ENCODE measurements at regions not wholly inside any gene's neighbourhood (a gene's known extent, or its start where the extent isn't known, plus 50 kb on each side); places are given as distances from the start of the nearest gene placed in this dataset.
"Not testable (repeated sequence)": the region's sequence is repeated elsewhere in the genome, so short reads cannot be mapped to it uniquely, and the experiment has no call there.

DNA sequence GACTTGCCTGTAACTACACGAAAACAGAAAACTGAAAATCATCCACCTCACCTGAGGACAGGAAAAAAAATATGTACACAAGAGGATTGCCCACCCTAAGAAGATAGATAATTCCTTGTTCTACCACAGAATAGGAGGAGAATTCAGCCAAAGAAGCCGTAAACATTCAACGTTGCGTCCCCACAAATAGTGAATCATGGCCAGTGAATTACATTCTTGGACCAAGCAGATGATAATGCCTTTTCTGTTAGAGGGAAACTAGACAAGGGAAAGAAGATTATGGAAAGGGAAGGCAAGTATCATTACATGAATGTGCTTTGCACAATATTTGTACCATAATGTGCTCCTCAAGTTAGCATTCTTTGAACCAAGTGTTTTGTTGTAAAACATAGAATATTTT is 95.5 kb upstream of the C1QTNF7 start:
- in situ Hi-C loops (cut with MboI; ENCODE audit: low sequenced_read_pairs): no loop called here

DNA sequence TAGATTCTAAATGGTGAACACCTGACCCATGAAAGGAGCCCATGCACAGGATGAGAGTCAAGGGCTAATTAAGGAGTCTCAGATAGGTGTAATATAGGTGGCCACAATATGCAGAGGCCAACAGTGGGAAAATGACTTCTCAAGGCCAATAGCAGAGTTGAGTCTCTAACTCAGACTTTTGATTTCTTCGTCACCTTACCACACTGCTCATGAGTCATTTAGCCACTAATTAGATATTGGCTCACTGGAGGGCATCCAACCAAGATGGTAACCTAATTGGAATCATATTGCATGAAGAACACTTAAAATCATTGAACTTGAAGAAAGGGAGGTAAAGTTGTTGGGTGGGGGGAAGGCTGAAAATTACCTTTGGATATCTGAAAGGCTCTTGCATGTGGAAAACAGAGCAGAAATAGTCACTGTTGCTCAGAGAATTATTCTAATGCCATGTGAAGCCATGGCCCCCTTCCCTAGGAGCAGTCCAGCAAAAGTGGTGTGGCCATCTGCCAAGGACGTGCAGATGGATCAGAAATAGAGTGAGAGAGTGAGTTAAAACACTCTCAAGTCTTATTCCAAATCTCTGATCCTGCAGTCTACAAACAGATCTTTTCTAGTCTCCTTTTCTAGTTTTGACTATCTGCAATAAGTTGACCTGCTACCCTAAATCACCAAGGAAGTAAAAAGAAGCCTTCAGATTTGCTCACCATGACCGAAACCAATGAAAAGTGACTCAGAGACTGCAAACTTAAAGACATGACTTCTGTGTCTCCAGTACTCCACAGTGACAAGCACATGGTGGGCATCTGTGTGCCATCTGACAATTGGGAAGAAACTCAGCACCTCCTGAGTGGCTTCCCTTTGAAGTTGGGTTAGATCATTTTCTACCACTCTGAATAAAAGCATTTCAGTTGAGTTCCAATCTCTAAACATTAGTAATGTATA is 93.9 kb upstream of the C1QTNF7 start:
- in situ Hi-C loops (cut with MboI; ENCODE audit: low sequenced_read_pairs): no loop called here

DNA sequence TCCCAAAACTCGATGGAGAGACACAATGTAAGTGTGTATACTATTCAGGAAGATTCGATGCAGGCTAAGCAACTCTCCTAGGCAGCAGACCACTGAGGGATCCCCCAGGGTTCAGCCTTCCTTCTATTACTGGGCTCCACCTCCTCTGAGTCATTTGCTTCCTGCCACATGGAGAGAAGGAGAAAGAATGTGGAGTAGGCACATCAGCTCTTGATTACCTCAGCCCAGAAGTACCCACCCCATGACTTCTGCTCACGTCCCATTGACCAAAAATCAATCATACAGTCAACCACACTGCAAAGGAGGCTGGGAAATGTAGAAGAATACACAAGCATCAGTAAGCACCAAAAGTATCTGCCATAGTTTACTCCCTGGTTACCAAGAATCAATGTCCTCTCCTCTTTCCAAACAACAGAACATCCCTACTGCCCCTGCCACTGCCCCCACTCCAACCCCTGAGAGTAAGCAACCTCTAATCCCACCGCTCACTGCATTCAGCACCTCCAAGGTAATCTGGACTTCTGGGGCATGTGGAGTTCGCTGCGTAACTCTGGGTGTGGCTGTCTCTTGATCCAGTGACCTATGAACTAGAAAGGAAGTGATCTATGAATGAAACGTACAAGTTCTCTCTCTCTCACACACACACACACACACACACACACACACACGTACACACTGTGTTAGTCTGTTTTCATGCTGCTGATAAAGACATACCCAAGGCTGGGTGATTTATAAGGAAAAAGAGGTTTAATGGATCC is 91.2 kb upstream of the C1QTNF7 start:
- in situ Hi-C loops (cut with MboI; ENCODE audit: low sequenced_read_pairs): no loop called here

DNA sequence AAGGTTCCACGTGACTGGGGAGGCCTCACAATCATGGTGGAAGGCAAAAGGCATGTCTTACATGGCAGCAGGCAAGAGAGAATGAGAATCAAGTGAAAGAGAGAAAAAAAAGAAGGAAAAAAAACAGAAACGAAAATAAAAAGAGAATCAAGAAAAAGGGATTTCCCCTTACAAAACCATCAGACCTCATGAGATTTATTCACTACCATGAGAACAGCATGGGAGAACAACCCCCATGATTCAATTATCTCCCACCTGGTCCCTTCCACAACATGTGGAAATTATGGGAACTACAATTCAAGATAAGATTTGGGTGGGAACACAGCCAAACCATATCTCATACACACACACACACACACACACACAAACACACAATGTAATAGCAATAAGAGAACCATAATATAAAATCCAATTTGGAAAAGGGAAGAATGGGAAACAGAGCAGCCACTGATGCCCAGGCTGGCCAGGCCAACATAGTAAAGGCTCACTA is 90.6 kb upstream of the C1QTNF7 start:
- in situ Hi-C loops (cut with MboI; ENCODE audit: low sequenced_read_pairs): not testable (repeated sequence)

DNA sequence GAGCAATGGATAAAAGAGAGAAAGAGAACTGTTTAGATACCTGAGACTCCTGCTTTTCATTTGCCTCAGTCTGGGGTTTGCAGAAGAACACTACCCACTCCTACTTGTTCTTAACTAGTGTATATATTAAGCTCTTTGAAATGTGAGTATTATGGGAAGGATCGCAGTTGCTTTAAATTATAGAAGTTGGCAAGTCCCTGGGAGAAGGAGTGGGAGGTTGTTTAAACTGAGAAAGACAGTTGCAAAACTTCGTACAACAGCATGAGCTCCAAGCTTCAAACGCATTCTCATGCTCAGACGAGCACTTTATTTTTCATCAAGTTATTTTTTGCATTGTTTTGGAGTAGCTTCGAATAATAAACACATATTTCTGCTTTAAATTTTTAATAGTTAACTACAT is 88.1 kb upstream of the C1QTNF7 start:
- in situ Hi-C loops (cut with MboI; ENCODE audit: low sequenced_read_pairs): no loop called here

DNA sequence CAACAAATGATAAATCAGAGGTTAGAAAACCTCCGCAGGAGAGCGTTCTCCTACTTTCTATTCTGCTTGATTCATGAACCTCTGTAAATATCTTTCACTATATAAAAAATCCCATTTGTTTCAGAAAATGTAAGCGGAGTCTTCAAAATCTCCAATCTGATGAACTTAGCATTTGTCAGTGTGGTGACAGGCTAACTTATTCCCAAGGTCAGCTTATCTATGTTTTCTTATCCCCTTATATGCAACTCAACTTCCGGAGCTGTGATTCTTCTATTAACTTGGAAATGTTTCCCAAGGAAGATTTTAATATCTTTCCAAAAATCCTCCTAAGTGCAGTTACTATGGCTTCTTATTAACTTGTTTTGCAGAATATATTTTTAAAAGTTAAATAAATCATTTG is 87.5 kb upstream of the C1QTNF7 start:
- in situ Hi-C loops (cut with MboI; ENCODE audit: low sequenced_read_pairs): no loop called here

DNA sequence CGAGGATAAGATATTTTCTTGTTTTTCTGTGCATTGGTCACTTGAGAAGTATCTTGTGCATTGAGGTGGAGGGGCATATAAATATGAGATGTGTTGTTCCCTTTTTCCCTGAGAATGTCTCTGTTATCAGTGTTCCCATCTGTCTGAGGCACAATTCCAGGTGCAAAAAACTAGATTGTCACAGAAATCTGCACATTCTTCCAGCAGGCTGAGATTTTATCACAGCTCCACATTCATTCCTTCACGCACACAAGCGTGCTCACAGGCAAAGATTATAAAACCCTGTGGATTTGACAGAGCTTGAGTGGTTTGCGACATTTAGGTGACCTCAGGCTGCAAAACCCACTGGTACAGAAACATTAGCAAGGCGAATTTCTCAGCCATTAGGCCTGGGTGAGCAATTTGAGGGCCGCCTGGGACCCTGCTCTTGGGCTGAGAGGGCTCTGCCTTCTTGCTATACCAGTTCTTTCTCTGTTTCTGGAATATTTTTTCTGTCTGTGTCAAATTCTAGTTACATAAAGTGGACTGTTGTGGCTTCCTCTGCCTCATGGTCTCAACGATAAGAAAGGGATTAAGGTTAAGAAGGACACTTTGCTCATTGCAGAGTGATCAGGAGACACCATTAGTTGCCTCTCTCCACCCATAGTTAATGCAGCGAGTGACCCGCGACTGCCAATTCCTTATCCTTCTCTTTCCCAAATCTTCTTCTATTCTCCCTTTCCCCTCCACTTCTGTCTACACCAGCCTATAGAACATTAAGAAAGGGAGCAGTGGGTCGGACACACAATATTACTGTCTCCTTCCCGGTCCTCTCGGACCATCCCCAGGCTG is 86.7 kb upstream of the C1QTNF7 start:
- in situ Hi-C loops (cut with MboI; ENCODE audit: low sequenced_read_pairs): no loop called here

DNA sequence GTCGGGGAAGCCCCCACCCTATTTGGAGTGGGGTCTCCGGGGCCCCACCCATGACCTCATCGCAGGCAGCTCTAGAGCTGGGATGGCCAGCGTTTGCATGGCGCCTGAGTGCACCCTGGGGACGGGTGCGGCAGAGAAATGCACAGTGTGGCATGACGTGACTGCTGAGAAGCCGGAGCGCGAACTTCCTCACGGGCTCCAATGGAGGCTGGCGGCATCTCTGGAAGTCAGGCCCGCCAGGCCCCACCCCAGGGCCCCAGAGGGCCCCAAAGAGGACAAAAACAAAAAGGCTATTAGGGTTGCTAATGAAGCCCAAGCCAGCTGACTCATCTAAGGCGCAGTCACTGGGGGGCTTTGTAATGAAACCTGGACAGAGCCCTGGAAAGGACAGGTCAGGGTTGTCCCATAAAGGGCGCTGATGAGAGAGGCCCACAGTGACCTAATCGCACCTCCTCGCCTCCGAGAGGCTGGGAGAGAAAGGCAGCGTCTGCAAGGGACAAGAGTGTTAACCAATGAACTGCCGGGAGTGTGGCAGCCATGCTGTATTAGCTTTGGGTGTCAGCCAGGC is 86.0 kb upstream of the C1QTNF7 start:
- in situ Hi-C loops (cut with MboI; ENCODE audit: low sequenced_read_pairs): no loop called here

DNA sequence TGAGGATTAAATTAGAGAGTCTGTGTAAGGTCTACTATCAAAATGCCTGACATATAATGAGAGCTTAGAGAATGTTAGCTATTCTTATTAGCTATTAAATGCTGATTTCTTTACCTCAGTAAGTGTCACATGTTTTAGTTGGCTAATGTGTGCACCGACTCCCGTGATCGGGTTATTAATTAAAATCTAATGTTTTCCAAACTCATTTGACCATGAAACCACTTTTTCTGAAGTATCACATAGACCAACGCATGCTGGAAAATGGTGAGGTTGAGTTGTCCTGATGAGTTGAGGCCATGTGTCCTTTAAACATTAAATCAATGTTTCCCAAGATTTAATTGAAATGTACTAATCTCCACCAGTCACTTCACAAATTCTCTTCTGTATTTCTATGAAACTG is 84.8 kb upstream of the C1QTNF7 start:
- in situ Hi-C loops (cut with MboI; ENCODE audit: low sequenced_read_pairs): no loop called here

DNA sequence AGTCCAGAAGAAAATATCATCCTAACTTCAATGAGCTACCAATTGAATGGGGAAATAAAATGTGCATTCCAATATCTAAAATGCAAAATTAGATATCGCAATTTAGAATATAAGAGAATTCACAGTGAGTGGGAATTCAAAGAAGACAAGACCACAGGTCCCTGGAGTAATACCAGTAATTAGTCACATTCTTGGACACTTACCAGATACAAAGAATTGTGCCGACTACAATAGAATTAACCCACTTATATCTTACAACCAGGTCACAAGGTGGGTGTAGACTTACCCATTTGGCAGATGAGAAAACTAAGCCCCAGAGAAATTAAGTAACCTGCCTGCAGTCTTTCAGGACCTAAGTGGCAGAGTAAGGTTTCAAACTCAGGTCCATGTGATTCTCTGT is 84.3 kb upstream of the C1QTNF7 start:
- in situ Hi-C loops (cut with MboI; ENCODE audit: low sequenced_read_pairs): no loop called here

DNA sequence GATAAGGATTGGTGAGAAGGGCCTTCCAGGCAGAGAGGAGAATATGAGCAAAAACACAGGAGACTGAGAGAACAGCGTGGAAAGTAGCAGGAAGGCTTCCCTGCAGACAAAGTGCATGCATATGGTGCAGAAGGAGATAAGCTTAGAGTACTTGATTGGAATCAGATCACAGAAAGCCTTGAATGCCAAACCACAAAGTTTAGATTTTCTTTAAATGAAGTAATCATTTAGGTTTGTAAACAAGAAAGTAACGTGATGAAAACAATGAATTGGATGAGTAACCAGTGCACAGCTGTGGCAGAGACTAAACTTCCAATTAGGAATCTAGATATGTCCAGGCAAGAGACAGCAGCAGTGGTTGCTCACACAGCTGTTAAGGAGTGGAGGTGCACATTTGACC is 83.8 kb upstream of the C1QTNF7 start:
- in situ Hi-C loops (cut with MboI; ENCODE audit: low sequenced_read_pairs): no loop called here

DNA sequence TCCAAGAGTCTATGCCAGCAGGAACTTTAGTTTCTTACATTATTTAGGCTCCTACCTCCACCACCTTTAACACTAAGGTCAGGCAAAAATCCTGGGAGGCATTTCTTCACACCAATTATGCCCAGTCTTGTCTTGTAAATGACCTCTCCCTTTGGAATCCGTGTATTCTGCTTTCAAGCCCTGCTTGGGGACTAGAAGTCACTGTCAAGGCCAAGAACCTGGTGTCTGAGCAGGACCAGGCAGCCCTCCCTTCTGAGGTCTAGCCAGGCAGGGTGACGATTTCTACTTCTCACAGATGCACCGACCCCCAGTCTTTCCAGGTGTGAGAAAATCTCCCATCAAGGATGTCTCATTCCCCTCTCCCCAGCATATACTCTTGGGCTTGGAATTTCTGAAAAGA is 82.7 kb upstream of the C1QTNF7 start:
- in situ Hi-C loops (cut with MboI; ENCODE audit: low sequenced_read_pairs): no loop called here

DNA sequence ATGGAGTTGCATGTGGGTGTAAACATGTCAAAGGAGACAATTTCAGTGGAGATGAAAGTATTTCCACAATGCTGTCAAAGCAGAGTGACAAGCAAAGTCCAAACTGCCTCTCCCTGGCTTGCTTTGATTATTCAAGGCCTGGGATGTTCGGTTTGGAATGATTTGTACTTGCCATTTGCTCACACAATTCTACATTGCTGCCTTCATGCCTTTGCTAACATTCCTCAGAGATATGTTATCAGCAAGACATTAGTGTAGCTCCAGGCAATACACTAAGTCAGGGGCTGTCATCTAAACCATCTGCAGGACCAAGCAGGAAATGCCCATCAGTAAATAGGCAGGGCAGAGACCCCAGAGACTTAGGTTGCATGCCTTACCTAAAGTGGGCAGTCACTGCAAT is 79.6 kb upstream of the C1QTNF7 start:
- in situ Hi-C loops (cut with MboI; ENCODE audit: low sequenced_read_pairs): no loop called here

DNA sequence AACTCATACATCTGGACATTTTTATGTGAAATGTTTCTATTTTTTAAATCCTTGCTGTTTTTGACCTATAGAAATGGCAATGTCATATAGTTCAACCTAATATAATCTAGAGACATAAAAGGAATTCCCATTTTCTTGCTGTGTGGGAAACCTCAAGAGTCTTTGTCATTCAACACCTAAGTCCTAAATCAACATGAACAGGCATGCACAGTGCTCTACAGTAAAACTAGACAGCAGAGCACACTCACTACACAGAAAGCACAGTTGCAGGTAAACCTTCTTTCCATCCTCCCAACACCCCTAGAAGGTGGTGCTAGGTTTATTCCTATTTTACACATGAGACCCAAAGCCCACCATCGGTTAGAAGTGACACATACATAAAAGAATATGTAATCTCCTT is 79.1 kb upstream of the C1QTNF7 start:
- in situ Hi-C loops (cut with MboI; ENCODE audit: low sequenced_read_pairs): no loop called here

DNA sequence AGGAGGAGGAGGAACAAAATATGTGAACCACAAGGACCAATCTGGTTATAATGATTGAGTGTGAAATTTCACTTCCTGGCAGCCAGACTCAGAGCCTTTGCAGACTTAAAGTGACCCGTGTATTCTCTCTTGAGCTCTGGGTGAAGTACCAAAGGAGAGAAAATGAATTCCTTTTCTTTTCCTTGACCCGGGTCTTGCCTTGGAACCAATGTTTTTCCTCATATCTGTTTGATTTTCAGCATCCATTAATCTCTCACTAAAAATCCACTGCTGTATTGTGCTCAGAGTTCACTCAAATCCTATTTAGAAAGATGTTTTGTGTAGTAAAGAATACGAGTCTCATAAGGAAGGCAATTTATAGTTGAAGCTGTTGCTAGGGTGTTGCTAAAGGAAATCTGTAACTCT is 78.3 kb upstream of the C1QTNF7 start:
- in situ Hi-C loops (cut with MboI; ENCODE audit: low sequenced_read_pairs): no loop called here

DNA sequence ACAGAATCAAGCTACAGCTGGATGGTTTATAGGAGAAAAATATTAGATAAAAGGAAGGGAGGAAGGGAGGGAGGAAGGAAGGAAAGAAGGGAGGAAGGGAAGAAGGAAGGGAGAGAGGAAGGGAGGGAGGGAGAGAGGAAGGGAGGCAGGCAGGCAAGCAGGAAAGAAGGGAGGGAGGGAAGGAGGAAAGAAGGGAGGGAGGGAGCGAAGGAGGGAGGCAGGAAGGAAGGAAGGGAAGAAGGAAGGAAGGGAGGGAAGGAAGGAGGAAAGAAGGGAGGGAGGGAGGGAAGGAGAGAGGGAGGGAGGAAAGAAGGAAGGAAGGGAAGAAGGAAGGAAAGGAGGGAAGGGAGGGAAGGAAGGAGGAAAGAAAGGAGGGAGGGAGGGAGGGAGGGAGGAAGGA is 77.9 kb upstream of the C1QTNF7 start:
- in situ Hi-C loops (cut with MboI; ENCODE audit: low sequenced_read_pairs): no loop called here

DNA sequence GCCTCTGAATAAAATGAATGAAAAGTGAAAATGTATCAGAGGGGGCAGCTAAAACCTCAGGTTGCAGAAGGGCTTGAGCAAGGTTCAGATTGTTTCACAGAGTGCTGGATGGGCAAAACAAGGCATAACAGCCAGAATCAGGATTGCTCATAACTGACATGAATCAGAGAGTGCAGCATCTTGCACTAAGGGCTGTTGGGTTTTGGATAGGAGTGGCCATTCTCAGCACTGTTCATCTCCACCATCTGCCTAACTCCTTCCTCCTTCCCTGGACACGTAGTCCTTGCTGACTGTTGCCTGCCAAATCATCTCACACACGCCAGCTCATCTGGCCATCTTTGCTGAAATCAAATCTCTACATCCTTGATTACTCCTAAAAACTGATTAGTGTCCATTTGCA is 75.3 kb upstream of the C1QTNF7 start:
- in situ Hi-C loops (cut with MboI; ENCODE audit: low sequenced_read_pairs): no loop called here

DNA sequence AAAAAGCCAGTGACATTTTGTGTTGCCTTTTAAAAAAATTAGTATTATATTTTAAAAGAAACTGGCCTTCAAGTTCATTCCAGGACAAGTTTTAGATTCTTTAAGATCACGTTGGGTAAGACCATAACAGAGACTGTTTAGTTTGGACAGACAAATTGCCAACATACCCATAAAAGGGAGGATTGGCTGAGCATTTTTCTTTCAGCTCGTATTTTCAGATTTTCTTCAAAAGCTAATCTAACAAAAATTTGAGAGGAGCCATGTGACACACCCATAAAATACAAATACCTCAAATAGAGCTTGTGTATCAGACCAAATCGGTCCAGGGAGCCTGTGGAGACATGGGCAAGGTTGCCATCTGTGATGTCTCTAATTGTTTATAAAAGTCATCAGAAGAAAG is 74.6 kb upstream of the C1QTNF7 start:
- in situ Hi-C loops (cut with MboI; ENCODE audit: low sequenced_read_pairs): no loop called here

DNA sequence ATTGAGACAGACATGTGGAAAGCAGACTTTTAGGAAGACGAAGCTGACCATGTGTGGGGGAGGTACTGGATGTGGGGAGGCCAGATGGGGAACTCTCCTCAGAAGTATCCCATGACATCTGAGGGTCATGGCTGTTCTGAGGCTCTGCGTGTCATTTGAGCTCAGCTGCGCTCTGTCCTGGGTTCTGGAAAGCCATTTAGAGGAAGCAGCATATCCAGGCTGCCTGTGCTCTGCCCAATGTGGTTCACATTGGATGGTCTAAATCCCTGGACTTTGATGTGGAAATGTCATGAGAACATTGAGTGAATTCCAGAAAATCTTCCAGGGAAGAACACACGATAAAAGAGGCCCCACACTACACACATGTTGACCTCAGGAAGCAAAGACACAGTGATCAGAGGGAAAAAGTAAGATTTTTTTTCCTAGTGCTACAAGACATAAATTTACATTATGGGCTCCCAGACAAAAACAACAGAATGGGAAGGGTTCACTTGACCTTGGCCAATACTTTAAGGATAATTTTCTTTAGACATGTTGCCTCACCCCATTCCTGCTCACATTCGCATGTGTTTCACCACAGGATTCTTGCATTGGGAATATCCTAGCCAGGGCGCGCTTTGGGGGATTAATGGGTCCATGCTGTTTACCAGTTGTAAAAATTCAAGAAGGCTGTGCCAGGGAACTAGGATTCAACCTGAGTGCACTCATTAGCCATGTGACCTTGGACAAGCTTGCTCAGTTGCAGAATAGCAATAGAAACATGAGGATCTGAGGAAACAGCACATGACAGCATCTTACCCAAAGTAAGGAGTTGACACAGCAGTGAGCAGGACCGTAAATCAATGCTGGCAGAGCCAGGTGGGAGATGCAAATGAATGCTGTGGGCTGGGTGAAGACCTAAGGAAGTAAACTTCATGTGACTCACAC is 73.2 kb upstream of the C1QTNF7 start:
- in situ Hi-C loops (cut with MboI; ENCODE audit: low sequenced_read_pairs): no loop called here

DNA sequence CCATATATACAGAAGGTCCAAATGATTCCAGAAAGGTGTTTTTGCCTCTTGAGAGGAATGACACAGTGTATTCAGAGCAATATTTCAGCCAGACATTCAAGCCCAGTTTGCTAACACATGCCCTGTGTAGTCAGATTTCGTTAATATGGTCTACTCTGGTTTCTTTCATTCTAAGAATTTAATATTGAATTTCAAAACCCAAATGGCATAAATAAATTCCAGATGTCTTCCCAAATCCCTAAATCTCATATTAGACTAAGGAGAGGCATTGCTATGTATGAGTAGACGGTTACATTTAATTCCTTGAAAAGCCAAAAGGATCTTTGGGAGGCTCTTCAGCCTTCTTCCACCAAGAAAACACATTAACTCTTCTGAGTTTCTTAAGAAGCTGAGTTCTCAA is 66.3 kb upstream of the C1QTNF7 start:
- in situ Hi-C loops (cut with MboI; ENCODE audit: low sequenced_read_pairs): no loop called here

All from HL-60/S4 (cell line).